ENCODE measurements at regions not wholly inside any gene's neighbourhood (a gene's known extent, or its start where the extent isn't known, plus 50 kb on each side); places are given as distances from the start of the nearest gene placed in this dataset.
"Not testable (repeated sequence)": the region's sequence is repeated elsewhere in the genome, so short reads cannot be mapped to it uniquely, and the experiment has no call there.

DNA sequence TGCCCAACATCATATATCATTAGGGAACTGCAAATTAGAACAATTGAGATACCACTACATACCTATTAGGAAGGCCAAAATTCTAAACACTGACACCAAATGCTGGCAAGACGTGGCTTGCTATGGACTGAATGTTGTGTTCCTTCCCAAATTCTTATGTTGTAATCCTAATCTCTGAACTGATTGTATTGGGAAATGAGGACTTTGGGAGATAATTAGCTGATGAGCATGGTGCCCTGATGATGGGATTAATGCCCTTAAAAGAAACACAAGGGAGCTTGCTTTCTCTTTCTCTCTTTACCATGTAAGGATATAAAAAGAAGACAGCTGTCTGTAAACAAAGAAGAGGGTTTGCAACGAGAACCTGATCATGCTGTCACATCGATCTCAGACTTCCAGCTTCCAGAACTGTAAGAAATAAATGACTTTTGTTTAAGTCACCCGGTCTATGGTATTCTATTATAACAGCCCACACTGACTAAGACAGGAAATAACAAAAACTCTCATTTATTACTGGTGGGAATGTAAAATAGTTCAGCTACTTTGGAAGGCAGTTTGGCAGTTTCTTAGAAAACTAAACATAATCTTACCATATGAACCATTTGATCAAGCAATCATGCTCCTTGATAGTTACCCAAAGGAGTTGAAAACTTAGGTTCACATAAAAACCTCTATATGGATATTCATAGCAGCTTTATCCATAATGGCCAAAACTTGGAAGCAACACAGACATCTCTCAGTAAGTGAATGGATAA is 458.3 kb upstream of the CBLB start:
- no peak for FAIRE-seq

DNA sequence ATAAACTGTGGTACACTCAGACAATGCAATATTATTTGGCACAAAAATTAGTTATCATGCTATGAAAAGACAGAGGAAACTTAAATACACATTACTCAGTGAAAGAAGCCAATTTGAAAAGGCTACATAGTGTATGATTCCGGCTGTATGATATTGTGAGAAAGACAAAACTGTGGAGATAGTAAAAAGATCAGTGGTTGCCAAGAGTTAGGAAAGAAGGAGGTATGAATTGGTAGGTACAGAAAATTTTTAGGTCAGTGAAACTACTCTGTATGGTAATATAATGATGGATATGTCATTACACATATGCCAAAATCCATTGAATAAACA is 458.8 kb upstream of the CBLB start:
- no peak for FAIRE-seq

DNA sequence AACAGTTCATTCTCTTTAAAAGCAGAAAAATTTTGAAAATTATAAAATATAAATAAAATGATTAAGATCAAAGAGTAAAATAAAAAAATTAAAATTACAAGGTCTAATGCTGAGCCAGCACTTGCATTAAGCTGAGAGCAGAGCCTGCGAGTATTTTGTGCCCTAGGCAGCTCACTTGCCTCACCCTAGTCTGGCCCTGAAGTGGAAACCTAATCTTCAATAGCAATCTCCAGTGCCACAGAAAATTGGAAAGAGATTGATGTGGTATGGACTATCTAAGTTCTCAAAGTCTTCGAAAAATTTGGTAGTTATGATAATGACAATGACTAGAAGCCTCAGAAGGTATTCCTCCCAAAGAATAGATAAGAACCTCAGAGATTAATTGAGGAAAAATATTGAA is 459.4 kb upstream of the CBLB start:
- no peak for FAIRE-seq

DNA sequence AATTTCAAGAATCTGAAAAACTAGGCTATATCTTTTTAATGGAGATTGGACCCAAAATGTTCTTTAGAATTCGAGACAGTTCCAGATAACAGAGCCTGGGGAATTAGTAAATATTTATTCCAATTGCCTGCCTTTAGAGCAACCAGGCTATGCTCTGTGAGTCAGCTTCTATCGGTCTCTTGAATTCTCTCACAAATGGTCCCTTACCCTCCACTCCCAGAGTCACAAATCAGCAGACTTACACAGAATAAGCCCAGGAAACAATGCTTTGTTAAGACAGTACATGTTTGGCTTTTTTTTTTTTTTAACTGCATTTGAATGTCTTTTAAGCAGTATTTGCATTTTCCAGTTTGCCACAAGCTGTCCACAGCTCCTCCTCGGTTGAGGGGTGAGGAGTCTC is 460.7 kb upstream of the CBLB start:
- no peak for FAIRE-seq

DNA sequence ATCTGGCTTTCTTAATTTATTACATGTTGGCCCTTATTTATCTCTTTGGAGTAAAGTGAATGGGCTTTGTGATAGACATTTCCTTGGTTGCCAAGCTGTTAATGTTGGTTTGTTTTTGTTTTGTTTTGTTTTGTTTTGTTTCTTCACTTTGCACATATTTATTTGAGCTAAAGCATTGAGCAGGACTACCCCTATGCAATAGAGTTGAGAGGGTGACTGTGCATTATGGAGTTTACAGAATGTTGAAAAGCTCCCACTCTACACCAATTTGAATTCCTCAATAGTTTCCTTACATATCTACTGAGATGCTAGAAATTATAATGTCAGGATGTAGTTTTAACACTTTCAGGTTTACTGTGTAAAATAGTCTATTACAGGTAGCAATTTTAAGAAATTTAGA is 462.8 kb upstream of the CBLB start:
- FAIRE-seq: no peak

DNA sequence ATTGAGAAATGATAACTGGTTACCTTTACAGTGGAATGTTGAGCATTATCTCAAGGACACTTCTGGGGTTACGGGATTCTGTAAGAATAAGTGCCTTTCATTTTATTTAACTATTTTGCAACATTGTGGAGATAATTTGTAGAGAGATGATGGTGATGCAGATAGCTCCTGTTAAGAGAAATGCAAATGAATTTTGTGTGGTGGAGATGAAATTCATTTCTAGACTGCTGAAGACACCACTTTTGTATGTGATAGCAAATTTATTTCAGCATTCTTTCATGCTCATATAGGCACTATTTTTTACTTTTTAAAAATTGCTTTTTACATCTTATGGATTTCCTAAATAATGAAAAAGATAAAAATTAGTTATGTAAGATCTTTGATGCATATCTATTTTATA is 463.3 kb upstream of the CBLB start:
- no peak for FAIRE-seq

DNA sequence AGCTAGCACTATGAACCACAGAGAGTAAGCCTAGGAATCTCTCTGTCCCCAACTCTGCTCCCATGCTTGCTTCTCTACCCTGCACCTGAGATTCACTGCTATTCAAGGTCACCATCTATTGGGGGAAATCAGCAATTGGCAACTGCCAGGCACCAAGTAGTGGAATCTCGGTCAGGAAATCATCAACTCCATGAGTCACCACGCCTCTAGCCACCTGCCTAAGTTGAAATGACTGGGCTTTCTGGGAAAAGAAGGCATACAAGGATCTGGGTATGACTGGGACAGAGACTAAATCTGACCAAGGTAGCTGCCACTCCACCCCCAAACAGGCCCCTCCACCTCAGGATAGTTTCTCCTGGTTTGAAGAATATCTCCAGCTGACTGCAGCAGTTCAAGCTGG is 464.1 kb upstream of the CBLB start:
- no peak for FAIRE-seq

DNA sequence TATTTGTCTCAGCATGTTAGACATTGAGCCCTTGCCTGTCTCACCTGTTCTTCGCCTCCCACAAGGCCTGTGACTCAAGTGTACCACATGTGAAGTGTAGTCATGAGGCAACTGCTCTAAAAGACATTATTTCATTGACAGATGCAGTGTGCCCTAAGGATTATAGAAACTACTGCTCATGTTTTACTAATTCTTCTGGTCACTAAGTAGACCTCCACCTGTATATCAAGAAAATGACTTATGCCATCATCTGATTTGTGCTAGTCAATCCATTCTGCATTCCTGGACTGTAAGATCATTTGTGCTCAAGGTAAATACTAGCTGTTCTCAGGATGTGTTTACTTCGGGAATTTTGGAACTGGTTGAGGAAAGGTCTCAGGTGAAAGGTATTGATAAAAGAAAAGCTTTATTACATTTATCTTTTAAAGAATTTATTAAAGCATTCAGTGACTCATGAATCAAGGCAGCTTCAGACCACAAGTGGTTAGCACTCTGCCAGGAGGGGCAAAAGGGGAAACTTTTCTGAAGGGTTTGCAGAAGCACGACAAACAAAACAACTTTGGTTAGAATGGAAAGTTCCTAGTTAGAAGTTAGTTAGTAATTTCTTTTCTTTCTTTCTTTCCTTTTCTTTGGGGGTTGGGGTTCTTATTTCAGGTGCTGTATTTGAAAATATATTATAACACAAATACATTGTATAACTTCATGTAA is 465.3 kb upstream of the CBLB start:
- FAIRE-seq: no peak

DNA sequence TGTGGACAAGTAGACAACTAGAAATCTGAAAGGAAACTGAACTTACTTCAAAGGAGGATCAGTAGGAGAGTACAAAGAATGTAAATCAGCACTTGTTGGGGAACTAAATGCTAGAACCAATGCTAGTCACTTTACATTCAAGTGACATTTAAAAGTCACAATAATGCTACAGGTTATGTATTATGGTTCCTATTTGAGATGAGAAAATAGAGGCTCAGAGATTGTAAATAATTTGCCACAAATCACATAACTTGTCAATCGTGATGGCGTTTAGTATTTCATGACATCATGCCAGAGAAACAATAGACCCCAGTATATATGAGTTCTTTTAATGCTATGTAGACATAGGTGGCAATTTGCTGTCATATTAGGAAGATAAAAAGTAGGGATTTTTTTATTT is 467.8 kb upstream of the CBLB start:
- no peak for FAIRE-seq

DNA sequence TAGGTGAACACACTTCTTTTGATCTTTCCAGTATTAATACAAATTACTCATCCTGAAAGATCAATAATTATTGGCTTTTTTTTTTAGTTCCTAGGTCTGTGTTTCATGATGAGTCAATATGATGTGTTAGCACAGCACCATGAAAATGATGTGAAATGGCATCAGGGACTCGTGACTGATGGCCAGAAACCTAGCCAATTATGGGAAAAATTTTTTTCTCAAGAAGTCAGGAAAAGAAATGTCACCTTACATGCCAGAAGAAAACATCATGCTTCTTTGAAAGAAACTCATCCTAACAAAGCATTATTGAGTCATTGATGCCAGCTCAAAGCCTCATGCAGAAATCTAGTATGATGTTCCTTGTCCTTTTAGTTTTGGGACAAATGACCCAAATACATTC is 468.3 kb upstream of the CBLB start:
- FAIRE-seq: no peak

DNA sequence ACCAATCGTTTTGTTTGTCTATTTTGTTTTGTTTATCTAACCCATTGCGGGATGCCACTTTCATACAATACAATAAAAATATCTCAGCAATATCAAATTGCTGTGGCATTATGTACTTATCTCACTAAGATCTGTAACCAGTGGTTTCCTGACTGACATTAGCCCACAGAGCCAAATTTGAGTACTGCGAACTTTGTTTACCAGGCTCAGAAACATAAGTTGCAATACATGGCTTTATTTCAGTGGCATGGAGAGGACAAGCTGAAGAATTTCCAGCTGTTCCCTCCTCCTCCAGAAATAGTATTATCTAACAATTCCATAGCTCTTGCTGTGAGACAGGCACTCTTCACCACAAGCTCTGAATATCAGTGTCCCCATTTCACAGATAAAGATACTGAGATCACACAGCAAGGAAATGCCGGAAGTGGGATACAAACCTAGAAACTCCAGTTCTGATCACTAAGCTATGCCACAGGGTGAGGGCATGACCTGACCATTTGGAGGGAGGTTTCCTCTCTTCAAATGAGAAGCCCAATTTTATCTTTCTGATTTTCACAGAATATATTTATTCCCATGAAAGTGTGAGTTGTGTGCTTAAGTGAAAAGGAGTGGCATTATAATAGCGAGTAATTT is 469.9 kb upstream of the CBLB start:
- no peak for FAIRE-seq

DNA sequence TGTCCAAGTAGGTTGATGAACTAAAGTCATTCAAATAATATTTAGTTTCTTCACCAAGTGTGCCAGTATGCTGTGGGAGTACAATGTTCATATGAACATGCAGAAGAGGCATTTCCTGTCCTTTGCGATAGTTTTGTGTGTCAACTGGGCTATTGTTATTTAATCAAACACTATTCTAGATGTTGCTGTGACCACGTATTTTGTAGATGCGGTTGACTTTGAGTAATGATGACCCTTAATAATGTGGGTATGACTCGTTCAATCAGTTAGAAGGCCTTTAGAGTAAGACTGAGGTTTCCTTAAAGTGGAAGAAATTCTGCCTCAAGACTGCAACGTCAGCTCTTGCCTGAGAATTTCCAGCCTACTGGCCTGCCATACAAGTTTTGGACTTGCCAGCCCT is 470.7 kb upstream of the CBLB start:
- FAIRE-seq: no peak

DNA sequence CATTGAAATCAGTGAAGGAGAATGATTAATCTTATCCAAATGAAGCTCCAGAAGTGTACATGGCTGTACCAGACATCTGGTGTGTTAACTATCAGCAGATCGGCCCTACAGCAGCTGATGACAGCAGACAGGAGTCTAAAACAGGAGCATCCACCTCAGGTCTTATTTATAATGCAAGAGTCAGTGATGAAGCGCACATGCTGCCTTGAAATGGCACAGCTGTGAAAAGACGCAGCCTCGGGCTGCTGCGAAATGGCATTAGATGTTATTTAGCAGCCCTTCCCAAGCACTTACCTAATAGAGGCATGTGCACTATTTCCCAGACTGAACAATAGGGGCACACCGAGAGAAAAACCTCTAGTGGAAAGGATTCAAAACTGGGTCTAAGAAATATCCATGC is 472.3 kb upstream of the CBLB start:
- no peak for FAIRE-seq

DNA sequence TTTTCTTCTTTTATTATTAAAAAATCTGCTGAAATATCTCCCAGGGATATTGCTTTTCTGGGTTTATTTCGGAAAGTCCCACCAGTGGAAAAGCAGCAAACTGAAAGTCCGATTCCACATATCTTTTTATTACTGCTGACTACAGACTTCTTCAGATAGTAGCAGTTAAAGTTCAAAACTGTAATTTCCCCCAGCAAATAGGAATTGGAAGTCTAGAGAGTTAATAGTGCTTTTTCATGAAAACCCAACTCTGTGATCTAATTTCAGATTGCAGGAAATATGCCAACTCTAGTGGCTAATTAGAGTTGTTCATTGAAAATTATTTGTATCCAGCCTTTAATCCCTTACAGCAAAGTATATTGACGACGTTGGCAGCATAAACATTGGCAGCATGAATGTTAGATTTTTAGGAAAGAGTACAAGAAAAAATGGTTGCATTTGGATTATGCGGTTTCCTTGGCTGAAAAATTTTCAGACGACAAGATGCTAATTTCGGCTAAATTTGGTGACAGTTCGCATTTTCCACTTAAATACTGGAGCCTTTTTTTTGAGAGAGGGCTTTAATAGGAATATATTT is 472.9 kb upstream of the CBLB start:
- no peak for FAIRE-seq

DNA sequence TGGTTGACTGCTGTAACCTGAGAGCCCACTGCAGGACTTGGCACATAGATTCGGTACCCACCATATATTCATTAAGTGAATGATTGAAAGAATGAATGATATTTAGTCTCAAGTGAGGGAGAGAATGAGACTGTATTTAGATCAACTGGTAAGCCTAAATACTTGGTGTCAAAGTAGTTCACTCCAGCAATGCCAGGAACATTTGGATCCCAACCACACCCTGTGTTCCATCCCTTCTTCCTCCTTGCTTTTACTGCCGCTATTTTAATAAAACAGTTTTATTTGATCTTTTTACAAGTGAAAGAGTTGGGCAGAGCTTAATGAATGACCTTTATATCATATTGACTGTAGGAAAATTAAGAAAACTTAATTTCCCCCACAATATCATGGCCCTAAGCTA is 473.6 kb upstream of the CBLB start:
- FAIRE-seq: no peak

DNA sequence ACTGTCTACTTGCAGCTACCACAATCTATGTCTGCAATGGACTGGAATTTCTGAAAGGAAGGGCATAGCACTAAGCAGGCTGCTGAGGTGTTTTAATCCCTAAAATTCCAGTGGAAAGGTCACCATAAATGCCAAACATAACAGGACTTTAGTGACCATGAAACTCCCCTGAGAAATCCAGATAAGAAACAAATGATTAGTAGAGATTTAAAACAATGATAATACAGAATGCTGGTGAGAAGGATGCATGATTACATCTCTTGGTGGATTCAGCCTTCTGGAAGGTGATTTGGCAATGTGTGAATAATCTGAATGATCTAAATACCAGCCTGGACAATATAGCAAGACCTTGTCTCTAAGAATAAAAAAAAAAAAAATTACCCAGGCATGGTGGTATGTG is 475.0 kb upstream of the CBLB start:
- FAIRE-seq: no peak

DNA sequence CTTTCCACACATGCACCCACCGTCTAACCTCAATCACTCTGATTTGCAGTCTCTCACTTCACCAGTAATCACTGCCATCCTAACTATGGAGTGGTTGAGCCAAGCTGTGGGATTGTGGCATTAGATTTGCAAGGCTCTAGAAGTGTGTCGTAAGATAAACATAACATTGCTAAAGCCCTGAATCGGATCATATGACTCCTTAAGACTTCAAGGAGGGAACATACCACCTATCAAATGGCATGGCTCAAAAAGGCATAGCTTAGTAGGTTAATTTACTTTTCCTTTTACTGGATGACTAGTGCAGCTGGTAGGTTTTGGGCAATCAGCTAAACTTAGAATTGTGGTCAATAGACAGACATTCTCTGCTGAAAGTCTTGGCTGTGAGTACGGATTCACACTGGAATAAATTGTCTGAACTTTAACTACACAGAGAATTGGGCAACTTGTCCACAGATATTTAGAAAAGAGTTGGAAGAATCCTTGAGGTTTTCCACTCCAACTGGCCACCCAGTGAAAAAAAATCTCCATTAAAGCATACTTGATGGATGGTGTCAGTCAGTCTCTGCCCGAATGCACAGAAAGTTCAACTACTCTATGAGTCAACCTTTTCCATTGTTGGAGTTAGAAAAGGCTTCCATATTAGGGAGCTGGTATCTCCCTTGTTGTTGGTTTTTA is 476.7 kb upstream of the CBLB start:
- FAIRE-seq: no peak

DNA sequence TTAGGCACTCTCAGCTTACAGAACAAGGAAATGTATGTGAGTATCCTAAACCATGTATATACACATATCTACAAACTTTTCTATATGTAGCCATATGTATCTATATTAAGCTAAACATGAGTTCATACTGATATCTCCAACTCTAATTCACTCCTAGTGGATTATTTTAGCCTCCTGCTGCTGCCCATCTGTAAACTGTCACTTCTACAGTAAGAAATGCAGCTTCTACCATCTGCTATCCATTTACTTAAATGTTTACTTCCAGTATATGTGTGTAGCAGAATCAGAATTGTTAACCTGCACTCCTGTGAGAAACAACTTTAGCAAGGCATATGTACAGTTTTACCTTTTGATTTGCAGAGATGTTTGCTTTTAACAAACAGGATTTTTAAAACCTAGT is 478.5 kb upstream of the CBLB start:
- FAIRE-seq: no peak

DNA sequence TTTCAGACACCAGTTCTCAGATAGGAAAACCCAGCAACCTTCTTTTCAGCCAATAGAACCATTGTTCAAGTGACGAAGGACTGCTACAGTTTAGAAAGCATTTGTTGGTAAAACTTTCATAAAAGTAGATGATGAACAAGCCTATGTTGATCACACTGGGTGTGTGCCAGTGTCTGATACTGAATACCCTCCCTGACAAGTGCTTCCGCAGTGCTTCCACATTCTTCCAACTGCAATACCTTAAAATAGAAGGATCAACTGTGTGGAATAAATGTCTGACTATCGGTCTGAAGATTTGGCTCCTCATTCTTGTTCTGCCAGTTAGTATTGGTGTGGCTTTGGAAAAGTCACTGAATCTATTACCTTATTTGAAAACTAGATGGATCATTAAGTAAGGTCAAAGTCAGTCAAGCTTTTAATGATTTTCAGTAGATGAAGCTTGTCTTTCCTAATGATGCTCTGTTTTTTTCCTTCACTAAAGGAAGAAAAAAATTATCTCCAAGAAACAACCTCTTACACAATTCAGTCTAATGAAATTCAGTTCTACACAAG is 479.4 kb upstream of the CBLB start:
- FAIRE-seq: no peak

DNA sequence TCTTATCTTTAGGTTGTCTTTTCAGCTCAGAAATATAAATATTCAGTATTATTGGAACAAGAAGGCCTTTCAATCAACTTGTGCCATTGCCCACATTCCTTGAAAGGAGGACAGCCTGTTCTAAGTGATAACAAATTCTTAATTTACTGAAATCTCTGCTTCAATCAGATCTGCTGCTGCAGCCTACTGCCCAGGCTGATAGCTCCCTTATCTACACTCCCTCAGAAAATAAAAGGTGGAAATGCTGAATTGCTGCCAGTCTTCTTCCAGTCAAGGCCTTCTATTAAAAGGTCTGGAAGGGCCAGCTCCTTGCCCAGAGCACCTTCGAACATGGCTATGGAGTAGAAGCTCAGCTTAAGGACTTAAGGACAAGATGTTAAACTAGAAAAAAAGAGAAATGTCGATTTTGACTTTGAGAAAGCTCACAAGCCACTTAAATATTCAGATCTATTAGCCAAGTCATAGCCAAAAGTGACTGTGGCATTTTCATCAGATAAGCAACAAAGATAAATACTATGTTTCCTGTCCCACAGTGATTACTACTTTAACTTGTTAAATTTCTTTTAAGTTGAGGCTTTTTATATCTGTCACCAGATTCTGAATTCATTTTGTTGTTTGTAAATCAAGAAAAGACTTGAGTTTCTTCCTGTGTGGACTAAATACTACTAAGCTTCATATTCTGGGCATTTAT is 480.5 kb upstream of the CBLB start:
- FAIRE-seq: no peak

DNA sequence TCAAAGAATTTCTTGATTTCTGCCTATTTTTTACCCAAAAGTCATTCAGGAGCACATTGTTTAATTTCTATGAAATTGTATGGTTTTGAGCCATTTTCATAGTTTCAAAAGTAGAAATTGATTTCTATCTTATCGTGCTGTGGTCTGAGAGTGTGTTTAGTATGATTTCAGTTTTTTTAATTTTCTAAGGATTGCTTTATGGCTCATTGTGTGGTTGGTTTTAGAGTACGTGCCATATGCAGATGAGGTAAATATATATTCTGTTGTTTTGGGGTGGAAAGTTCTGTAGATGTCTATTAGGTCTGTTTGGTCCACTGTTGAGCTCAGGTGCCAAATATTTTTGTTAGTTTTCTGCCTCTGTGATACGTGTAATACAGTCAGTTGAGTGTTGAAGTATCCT is 487.1 kb upstream of the CBLB start:
- no peak for FAIRE-seq

DNA sequence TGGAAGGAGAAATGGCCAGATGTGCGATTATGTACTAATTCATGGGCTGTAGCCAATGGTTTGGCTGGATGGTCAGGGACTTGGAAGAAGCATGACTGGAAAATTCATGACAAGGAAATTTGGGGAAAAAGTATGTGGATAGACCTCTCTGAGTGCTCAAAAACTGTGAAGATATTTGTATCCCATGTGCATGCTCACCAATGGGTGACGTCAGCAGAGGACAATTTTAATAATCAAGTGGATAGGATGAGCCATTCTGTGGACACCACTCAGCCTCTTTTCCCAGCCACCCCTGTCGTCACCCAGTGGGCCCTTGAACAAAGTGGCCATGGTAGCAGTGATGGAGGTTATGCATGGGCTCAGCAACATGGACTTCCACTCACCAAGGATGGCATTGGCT is 490.9 kb upstream of the CBLB start:
- FAIRE-seq: no peak

DNA sequence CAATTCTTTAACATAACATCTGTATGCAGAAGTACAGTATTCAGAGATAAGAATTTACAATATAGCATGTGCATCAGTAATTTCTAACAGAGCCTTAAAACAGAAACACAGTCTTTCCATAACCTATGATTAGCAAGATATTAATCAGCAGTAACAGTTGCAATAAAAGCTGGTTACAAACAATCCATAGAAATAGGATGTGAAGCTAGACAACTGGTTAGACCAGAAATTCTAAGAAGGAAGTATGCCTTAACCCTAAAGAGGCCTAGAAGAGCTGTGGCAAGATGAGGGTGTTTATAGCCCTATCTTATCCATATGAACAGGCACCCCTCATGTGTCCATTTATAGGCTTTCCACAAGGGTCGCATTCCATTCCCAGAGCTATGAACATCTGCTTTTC is 492.1 kb upstream of the CBLB start:
- not testable (repeated sequence) for FAIRE-seq

Measured in A204.1 (cell line).